ENCODE measurements at regions not wholly inside any gene's neighbourhood (a gene's known extent, or its start where the extent isn't known, plus 50 kb on each side); places are given as distances from the start of the nearest gene placed in this dataset.

DNA sequence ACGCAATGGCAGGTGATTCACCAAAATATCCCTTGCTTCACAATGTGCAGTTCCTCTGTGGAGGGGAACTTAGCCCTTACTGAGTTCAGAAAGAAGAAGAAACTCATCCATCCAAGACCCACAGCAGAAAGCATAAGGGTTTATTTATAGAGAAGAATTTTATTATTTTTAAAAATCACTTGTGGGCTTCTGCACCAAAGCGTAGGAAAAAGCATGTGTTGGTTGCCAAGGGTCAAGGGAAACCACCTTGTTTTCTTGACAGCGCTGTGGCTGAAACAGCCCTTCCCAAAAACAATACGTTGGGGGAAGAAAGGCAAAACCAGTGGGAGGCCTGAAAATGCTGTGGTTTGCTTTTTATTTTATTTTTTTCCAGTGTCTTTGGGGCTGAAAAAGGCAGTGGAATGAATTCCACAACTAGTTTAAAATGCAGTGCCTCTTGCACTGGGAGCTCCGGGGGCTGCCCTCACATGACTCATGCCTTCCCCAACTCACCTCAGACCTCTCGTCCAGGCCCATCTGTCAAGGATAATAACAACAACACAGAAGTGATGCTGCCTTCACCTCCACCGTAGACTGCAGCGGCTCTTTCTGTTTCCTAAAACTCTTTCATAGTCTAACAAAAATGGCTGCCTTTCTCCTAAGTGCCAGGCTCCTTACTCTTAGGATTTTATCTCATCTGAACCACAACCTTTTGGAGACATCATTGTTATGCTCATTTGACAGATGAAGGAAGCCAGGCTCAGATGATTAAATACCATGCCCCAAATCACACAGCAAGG is 224.2 kb upstream of the JUN start:
- TF ChIP-seq, protein P1, sequence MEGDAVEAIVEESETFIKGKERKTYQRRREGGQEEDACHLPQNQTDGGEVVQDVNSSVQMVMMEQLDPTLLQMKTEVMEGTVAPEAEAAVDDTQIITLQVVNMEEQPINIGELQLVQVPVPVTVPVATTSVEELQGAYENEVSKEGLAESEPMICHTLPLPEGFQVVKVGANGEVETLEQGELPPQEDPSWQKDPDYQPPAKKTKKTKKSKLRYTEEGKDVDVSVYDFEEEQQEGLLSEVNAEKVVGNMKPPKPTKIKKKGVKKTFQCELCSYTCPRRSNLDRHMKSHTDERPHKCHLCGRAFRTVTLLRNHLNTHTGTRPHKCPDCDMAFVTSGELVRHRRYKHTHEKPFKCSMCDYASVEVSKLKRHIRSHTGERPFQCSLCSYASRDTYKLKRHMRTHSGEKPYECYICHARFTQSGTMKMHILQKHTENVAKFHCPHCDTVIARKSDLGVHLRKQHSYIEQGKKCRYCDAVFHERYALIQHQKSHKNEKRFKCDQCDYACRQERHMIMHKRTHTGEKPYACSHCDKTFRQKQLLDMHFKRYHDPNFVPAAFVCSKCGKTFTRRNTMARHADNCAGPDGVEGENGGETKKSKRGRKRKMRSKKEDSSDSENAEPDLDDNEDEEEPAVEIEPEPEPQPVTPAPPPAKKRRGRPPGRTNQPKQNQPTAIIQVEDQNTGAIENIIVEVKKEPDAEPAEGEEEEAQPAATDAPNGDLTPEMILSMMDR (conservative IDR thresholded peaks at IDR 0.05; ENCODE audit: low read length) = no peak
- TF ChIP-seq EZH2phosphoT487 (IDR thresholded peaks at IDR 0.05; ENCODE audit: borderline replicate concordance) = no peak

All from Loucy (cell line).